Medulla oblongata (tissue), 1 donor: ENCODE measurements at regions not wholly inside any gene's neighbourhood (a gene's known extent, or its start where the extent isn't known, plus 50 kb on each side); places are given as distances from the start of the nearest gene placed in this dataset.
"Not testable (repeated sequence)": the region's sequence is repeated elsewhere in the genome, so short reads cannot be mapped to it uniquely, and the experiment has no call there.

Source experiments
- DNase-seq: peaks from one replicate; pipeline ENCODE4 v3.0.0-alpha.2; 2015; ENCODE audit errors: extremely low spot score

GRCh38 chr4:154164931-154165839, 326.4 kb downstream of the DCHS2 start:
- DNase-seq, result no peak

GRCh38 chr4:154160519-154161301, 330.9 kb downstream of the DCHS2 start:
- no peak for DNase-seq

GRCh38 chr4:154158361-154159155, 333.0 kb downstream of the DCHS2 start:
- DNase-seq, result no peak

GRCh38 chr4:154152546-154152945, 339.1 kb downstream of the DCHS2 start:
- no peak for DNase-seq

- not testable (repeated sequence) for DNase-seq
These were observed 342.4 kb downstream of the DCHS2 start for GRCh38 chr4:154149236-154149635.

GRCh38 chr4:154143720-154144119, 347.9 kb downstream of the DCHS2 start:
- no peak for DNase-seq

- no peak for DNase-seq
These were observed 348.9 kb downstream of the DCHS2 start for GRCh38 chr4:154142664-154143063.

- DNase-seq, result no peak
These were observed 350.7 kb downstream of the DCHS2 start for GRCh38 chr4:154140869-154141268.

GRCh38 chr4:154137320-154137905, 348.5 kb upstream of the SFRP2 start:
- DNase-seq, result no peak

- DNase-seq, result no peak
These were observed 346.7 kb upstream of the SFRP2 start for GRCh38 chr4:154135576-154135975.

- no peak for DNase-seq
These were observed 343.5 kb upstream of the SFRP2 start for GRCh38 chr4:154132406-154132805.

- no peak for DNase-seq
These were observed 337.4 kb upstream of the SFRP2 start for GRCh38 chr4:154126276-154126675.

GRCh38 chr4:154125340-154125739, 336.5 kb upstream of the SFRP2 start:
- DNase-seq, result no peak

- no peak for DNase-seq
These were observed 335.8 kb upstream of the SFRP2 start for GRCh38 chr4:154124539-154125255.

GRCh38 chr4:154123897-154124296, 335.0 kb upstream of the SFRP2 start:
- DNase-seq, result no peak

- no peak for DNase-seq
These were observed 331.9 kb upstream of the SFRP2 start for GRCh38 chr4:154120690-154121345.

GRCh38 chr4:154120006-154120676, 331.3 kb upstream of the SFRP2 start:
- no peak for DNase-seq

- DNase-seq, result no peak
These were observed 330.4 kb upstream of the SFRP2 start for GRCh38 chr4:154119317-154119716.

- DNase-seq, result not testable (repeated sequence)
These were observed 328.8 kb upstream of the SFRP2 start for GRCh38 chr4:154117726-154118125.

GRCh38 chr4:154107337-154107736, 318.5 kb upstream of the SFRP2 start:
- no peak for DNase-seq
